ENCODE measurements at regions not wholly inside any gene's neighbourhood (a gene's known extent, or its start where the extent isn't known, plus 50 kb on each side); places are given as distances from the start of the nearest gene placed in this dataset.

DNA sequence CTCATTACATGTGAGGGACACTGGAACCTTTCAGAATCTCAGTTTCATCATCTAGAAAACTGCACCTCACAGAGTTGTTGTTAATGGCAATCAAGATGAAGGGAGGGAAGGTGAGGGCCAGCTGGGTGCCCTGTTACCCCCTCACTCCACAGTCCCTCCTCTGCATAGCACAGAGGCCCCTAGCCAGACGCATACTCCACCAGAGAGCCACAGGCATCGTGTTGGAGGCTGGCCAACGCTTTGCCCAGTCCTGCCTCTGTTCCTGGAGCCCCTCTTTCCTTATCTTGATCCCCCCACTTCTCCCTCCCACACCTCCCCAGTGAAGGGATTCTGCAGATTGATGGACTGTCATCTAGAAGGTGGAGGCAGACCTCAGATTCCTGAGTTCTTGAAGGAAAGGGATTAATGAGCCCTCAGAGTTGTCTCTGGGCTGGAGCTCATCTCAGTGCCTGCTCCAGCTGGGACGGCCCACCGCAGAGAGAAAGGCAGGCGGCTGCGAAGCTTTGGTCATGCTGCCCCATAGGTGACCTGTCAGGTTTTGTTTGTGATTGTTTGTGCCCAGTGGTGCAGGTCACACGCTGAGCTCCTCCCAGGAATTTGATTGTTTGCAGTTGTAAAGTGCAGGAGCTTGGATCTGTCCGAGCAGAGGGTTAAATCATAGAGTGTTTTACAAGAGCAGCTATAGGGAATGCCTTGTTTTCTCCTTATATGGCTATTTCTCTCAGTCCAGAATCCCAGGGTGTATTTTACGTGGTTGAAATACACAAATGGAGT lies 487.3 kb downstream of the CCDC171 start:
- intact Hi-C loops (cut with DNase I), result no loop called here
- H3K4me3 ChIP-seq, result no peak overlapping the region
- TF ChIP-seq, protein P1, sequence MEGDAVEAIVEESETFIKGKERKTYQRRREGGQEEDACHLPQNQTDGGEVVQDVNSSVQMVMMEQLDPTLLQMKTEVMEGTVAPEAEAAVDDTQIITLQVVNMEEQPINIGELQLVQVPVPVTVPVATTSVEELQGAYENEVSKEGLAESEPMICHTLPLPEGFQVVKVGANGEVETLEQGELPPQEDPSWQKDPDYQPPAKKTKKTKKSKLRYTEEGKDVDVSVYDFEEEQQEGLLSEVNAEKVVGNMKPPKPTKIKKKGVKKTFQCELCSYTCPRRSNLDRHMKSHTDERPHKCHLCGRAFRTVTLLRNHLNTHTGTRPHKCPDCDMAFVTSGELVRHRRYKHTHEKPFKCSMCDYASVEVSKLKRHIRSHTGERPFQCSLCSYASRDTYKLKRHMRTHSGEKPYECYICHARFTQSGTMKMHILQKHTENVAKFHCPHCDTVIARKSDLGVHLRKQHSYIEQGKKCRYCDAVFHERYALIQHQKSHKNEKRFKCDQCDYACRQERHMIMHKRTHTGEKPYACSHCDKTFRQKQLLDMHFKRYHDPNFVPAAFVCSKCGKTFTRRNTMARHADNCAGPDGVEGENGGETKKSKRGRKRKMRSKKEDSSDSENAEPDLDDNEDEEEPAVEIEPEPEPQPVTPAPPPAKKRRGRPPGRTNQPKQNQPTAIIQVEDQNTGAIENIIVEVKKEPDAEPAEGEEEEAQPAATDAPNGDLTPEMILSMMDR (IDR thresholded peaks at IDR 0.05), result no peak
- TF ChIP-seq POLR2A (IDR thresholded peaks at IDR 0.05), result no peak
- no peak for DNase-seq
- WGBS, 4 donors, result 74 to 81% (median 76%) methylated on average over 10 of the region's 10 CpGs
- H3K9me3 ChIP-seq (replicated peaks in 1 of 3), result peaks cover 0 to 6% (median 0%) of the 10 kb centered on the region in 3 donors
- H3K36me3 ChIP-seq (replicated peaks in 1 of 2), result no peaks in the 10 kb centered on the region
- no peaks in the 10 kb centered on the region for H3K27me3 ChIP-seq
- H3K27ac ChIP-seq, result no peak overlapping the region
- no peaks in the 10 kb centered on the region for H3K4me1 ChIP-seq (replicated peaks in 1 of 2)

DNA sequence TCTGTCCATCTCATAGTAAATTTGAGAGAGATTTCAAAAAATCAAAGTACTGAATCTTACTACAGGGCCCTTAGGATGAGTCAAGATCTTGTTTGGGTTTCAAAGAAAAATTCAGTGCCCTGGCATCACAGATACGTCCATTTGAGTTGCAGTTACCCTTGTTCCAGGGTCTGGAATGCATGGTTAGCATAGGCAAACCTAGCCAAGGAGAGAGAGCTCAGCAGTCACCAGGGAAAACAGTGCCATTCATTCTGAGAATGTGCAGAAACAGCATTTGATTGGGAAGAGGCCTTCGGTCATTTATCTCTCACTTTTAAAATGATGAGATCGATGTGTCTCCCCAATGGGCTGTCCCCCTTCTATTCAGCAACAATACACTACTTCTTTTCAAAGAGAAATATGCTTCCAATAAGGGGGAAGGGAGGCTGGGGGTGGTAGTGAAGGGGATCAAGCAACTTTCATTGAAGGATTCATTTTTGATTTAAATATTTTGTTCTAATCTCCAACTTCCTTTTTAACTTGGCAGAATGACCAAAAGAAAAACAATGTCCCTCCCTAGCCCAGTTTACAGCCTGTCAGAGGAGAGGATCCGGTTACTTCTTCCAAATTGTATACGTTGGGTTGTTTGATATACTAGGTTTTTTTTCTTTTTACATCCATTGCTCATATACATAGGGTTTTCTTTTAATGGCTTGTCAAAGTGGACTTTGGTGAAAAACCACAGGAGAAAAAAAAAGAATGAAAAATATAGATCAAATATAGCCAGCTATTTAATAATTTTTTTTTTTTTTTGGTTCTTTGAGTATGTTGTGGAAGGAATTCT lies 491.1 kb downstream of the CCDC171 start:
- no peak overlapping the region for H3K27ac ChIP-seq
- no peaks in the 10 kb centered on the region for H3K36me3 ChIP-seq (replicated peaks in 1 of 2)
- intact Hi-C loops (cut with DNase I), result no loop called here
- no peaks in the 10 kb centered on the region for H3K9me3 ChIP-seq (replicated peaks in 1 of 3)
- no peak for TF ChIP-seq POLR2A (IDR thresholded peaks at IDR 0.05)
- TF ChIP-seq, protein P1 (IDR thresholded peaks at IDR 0.05), result no peak
- no peaks in the 10 kb centered on the region for H3K27me3 ChIP-seq
- H3K4me1 ChIP-seq (replicated peaks in 1 of 2), result no peaks in the 10 kb centered on the region
- no peak overlapping the region for H3K4me3 ChIP-seq
- DNase-seq, result no peak
- 61 to 71% (median 70%) methylated on average over 5 of the region's 5 CpGs for WGBS, 4 donors

DNA sequence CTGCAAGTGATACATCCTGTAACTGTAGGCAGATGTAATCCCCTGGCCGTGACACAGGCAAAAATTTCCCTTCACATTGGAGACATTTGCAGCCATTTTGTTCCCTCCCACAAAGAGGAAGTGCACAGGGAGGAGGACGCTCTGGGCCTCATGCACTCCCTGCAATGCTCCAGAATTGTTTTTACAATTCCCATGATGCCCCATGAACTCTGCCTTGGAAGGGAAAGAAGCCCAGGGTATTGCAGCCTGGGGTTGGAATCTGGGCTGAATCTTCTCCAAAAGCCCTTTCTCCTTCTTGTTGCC lies 491.7 kb downstream of the CCDC171 start:
- intact Hi-C loops (cut with DNase I), result no loop called here
- 57 to 69% (median 63%) methylated on average over 2 of the region's 2 CpGs for WGBS, 4 donors
- Histone ChIP-seq H3K27me3 (no peaks in the 10 kb centered on the region), H3K4me1 (replicated peaks in 1 of 2) (no peaks in the 10 kb centered on the region), H3K9me3 (replicated peaks in 1 of 3) (no peaks in the 10 kb centered on the region), H3K27ac (no peak overlapping the region), H3K36me3 (replicated peaks in 1 of 2) (no peaks in the 10 kb centered on the region), H3K4me3 (no peak overlapping the region)
- TF ChIP-seq POLR2A (IDR thresholded peaks at IDR 0.05), result no peak
- TF ChIP-seq, protein P1 (IDR thresholded peaks at IDR 0.05), result no peak
- DNase-seq, result no peak

DNA sequence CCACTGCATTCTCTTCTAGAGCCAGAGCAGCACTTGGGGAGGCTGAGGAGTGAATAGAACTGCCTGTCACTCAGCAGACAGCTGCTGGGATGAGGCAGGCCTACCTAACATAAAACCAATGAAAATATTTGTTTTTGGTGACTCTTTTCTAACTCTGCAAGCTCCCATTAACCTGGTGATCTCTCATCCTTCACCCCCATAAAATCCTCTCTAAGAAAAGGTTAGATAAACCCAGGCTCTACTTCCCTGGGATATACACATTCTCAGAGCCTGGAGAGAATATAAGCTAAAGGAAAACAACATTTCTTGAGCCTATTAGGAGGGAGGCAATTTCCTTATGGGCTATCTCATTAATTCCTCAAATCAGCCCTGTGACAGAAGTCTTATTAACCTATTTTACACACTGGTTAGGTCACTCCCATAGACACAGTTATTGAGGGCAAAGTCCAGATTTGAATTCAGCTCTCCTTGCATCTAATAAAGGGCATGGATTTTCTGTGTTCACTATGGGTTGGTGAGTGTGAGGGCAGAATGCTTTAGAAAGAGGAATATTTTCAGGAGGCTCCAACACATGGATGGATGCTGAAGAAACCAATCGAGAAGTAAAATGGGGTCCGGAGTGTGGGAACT lies 492.9 kb downstream of the CCDC171 start:
- intact Hi-C loops (cut with DNase I), result no loop called here
- whole genome bisulfite sequencing, 4 donors, result 95 to 99% (median 97%) methylated on average over 2 of the region's 2 CpGs
- H3K27ac ChIP-seq, result no peak overlapping the region
- TF ChIP-seq, protein P1 (IDR thresholded peaks at IDR 0.05), result no peak
- no peak for TF ChIP-seq POLR2A (IDR thresholded peaks at IDR 0.05)
- no peaks in the 10 kb centered on the region for H3K27me3 ChIP-seq
- no peak overlapping the region for H3K4me3 ChIP-seq
- H3K36me3 ChIP-seq (replicated peaks in 1 of 2), result no peaks in the 10 kb centered on the region
- DNase-seq, result no peak
- H3K4me1 ChIP-seq (replicated peaks in 1 of 2), result no peaks in the 10 kb centered on the region
- H3K9me3 ChIP-seq (replicated peaks in 1 of 3), result no peaks in the 10 kb centered on the region

Data from adrenal gland (tissue), 9 donors.